Esophagus muscularis mucosa (tissue), 3 donors: ENCODE measurements at regions not wholly inside any gene's neighbourhood (a gene's known extent, or its start where the extent isn't known, plus 50 kb on each side); places are given as distances from the start of the nearest gene placed in this dataset.

Experiments used
- POLR2A ChIP-seq: fragments of 450-650 bp; IDR thresholded peaks from one replicate; pipeline ENCODE4 v1.6.1; 2017; ENCODE audit warnings: antibody characterized with exemption, moderate library complexity, mild to moderate bottlenecking, low read depth
- POLR2AphosphoS5 ChIP-seq, 2 donors: sonication (generic); formaldehyde crosslinking; IDR thresholded peaks; one replicate each; pipeline ENCODE4 v1.6.1; 2017; ENCODE audit warnings: antibody characterized with exemption in 2 of 2
- TF ChIP-seq, protein P1 (sequence below), 3 experiments: fragments of 200-600 bp in 2 of 3; fragments of 450-650 bp in 1 of 3; sonication (generic) in 2 of 3; IDR thresholded peaks; one replicate each; pipeline ENCODE4 v1.5.1; 2017 to 2019; ENCODE audit warnings: antibody characterized with exemption in 3 of 3, mild to moderate bottlenecking in 2 of 3, moderate library complexity in 1 of 3

DNA sequence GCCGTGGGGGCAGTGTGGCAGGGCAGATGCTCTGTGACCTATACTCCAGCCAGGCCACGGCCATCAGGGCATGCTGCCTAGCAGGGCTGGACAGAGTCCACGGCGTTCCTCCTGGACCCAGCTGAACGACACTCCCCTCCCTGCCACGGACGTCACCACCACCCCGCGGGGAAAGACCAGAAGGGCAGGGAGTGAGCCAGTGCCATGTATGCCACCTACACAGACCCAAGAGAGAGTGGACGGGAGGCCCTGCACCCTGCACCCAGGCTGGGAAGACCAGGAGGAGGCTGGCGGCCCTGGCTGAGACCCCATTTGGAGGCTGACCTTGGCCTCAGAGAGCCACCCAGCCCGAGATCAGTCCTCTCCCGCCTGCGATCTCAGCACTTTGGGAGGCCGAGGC, 101.9 kb downstream of the FAM53A start:
- no peak for TF ChIP-seq POLR2A
- TF ChIP-seq, protein P1, sequence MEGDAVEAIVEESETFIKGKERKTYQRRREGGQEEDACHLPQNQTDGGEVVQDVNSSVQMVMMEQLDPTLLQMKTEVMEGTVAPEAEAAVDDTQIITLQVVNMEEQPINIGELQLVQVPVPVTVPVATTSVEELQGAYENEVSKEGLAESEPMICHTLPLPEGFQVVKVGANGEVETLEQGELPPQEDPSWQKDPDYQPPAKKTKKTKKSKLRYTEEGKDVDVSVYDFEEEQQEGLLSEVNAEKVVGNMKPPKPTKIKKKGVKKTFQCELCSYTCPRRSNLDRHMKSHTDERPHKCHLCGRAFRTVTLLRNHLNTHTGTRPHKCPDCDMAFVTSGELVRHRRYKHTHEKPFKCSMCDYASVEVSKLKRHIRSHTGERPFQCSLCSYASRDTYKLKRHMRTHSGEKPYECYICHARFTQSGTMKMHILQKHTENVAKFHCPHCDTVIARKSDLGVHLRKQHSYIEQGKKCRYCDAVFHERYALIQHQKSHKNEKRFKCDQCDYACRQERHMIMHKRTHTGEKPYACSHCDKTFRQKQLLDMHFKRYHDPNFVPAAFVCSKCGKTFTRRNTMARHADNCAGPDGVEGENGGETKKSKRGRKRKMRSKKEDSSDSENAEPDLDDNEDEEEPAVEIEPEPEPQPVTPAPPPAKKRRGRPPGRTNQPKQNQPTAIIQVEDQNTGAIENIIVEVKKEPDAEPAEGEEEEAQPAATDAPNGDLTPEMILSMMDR (IDR thresholded peaks at IDR 0.05), result no peak
- no peak for TF ChIP-seq POLR2AphosphoS5 (IDR thresholded peaks at IDR 0.05)
